OCI-LY1 (cell line): ENCODE measurements at regions not wholly inside any gene's neighbourhood (a gene's known extent, or its start where the extent isn't known, plus 50 kb on each side); places are given as distances from the start of the nearest gene placed in this dataset.

Source experiments
- H2AFZ ChIP-seq: fragments of 200-600 bp; sonication (generic), shearing (Covaris generic); 2 replicates; pipeline ENCODE4 v1.6.0; 2014; ENCODE audit warnings: antibody characterized with exemption, mild to moderate bottlenecking, low read length
- H3F3A ChIP-seq: fragments of 200-600 bp; sonication (generic), shearing (Covaris generic); 2 replicates; pipeline ENCODE4 v1.6.0; 2014; ENCODE audit warnings: mild to moderate bottlenecking, antibody characterized with exemption, low read length, moderate library complexity; ENCODE audit not compliant: insufficient read depth
- H3K27ac ChIP-seq: fragments of 200-600 bp; sonication (generic); 2 replicates; pipeline ENCODE4 v1.5.1; 2014; ENCODE audit warnings: low read length, mixed run types, mild to moderate bottlenecking, low read depth; ENCODE audit not compliant: poor library complexity, severe bottlenecking
- H3K27me3 ChIP-seq: fragments of 200-600 bp; sonication (generic); 2 replicates; pipeline ENCODE4 v1.6.0; 2014; ENCODE audit warnings: antibody characterized with exemption, mild to moderate bottlenecking, low read length, moderate library complexity; ENCODE audit not compliant: insufficient read depth
- H3K36me3 ChIP-seq: fragments of 200-600 bp; sonication (generic); 2 replicates; pipeline ENCODE4 v1.6.1; 2014; ENCODE audit warnings: mild to moderate bottlenecking, antibody characterized with exemption, low read length, moderate library complexity, mixed read lengths; ENCODE audit not compliant: insufficient read depth
- H3K4me1 ChIP-seq: fragments of 200-600 bp; sonication (generic); 2 replicates; pipeline ENCODE4 v1.5.1; 2014; ENCODE audit warnings: mild to moderate bottlenecking, low read length, moderate library complexity; ENCODE audit not compliant: insufficient read depth, severe bottlenecking
- H3K4me2 ChIP-seq: fragments of 200-600 bp; sonication (generic), shearing (Covaris generic); 2 replicates; pipeline ENCODE4 v1.6.1; 2014; ENCODE audit warnings: low read length
- H3K4me3 ChIP-seq: fragments of 200-600 bp; sonication (generic); 2 replicates; pipeline ENCODE4 v1.5.1; 2014; ENCODE audit warnings: low read length, low read depth, mild to moderate bottlenecking, mixed read lengths; ENCODE audit not compliant: poor library complexity, severe bottlenecking
- H3K79me2 ChIP-seq: fragments of 200-600 bp; shearing (Covaris generic); 2 replicates; pipeline ENCODE4 v1.6.1; 2016; ENCODE audit warnings: mixed run types, low read length, mixed read lengths; ENCODE audit not compliant: insufficient read depth
- H3K9ac ChIP-seq: fragments of 200-600 bp; sonication (generic), shearing (Covaris generic); 2 replicates; pipeline ENCODE4 v1.6.1; 2014; ENCODE audit warnings: mild to moderate bottlenecking, low read length, mixed read lengths
- H3K9me2 ChIP-seq: fragments of 200-600 bp; sonication (generic), shearing (Covaris generic); 2 replicates; pipeline ENCODE4 v1.6.1; 2014; ENCODE audit warnings: low read depth, mild to moderate bottlenecking, low read length, mixed read lengths
- H3K9me3 ChIP-seq: fragments of 200-600 bp; shearing (Covaris generic); 2 replicates; pipeline ENCODE4 v1.6.1; 2014; ENCODE audit warnings: low read length, mixed read lengths
- H4K20me1 ChIP-seq: fragments of 200-600 bp; sonication (generic), shearing (Covaris generic); 2 replicates; pipeline ENCODE4 v1.6.0; 2016; ENCODE audit warnings: mild to moderate bottlenecking, low read length; ENCODE audit not compliant: insufficient read depth
- EZH2 ChIP-seq: fragments of 200-600 bp; sonication (generic), shearing (Covaris generic); IDR thresholded peaks from 2 replicates; pipeline ENCODE4 v1.8.0; 2017; ENCODE audit warnings: borderline replicate concordance, mixed run types, mild to moderate bottlenecking, antibody characterized with exemption, low read length, moderate library complexity, mixed read lengths
- TF ChIP-seq, protein P1 (sequence below): fragments of 200-600 bp; sonication (generic), shearing (Covaris generic); IDR thresholded peaks from 2 replicates; pipeline ENCODE4 v1.5.1; 2017; ENCODE audit warnings: mild to moderate bottlenecking, antibody characterized with exemption, low read length, moderate library complexity, mixed read lengths

GRCh38 chr3:159929171-159930141 lies 59.2 kb upstream of the IL12A start:
- Histone ChIP-seq H3K27ac (no peak overlapping the region), H3K9me2 (no peaks in the 10 kb centered on the region), H3K9me3 (0 out of 2 replicates have a peak, but pooled peaks cover 2% of the 10 kb centered on the region), H3F3A (no peaks in the 10 kb centered on the region), H3K9ac (no peak overlapping the region), H3K4me2 (no peak overlapping the region), H4K20me1 (no peaks in the 10 kb centered on the region), H3K27me3 (no peaks in the 10 kb centered on the region), H3K36me3 (no peaks in the 10 kb centered on the region), H3K4me3 (no peak overlapping the region), H2AFZ (no peak overlapping the region), H3K4me1 (no peaks in the 10 kb centered on the region), H3K79me2 (no peaks in the 10 kb centered on the region)
- TF ChIP-seq, protein P1, sequence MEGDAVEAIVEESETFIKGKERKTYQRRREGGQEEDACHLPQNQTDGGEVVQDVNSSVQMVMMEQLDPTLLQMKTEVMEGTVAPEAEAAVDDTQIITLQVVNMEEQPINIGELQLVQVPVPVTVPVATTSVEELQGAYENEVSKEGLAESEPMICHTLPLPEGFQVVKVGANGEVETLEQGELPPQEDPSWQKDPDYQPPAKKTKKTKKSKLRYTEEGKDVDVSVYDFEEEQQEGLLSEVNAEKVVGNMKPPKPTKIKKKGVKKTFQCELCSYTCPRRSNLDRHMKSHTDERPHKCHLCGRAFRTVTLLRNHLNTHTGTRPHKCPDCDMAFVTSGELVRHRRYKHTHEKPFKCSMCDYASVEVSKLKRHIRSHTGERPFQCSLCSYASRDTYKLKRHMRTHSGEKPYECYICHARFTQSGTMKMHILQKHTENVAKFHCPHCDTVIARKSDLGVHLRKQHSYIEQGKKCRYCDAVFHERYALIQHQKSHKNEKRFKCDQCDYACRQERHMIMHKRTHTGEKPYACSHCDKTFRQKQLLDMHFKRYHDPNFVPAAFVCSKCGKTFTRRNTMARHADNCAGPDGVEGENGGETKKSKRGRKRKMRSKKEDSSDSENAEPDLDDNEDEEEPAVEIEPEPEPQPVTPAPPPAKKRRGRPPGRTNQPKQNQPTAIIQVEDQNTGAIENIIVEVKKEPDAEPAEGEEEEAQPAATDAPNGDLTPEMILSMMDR = no peak
- no peak for TF ChIP-seq EZH2

DNA sequence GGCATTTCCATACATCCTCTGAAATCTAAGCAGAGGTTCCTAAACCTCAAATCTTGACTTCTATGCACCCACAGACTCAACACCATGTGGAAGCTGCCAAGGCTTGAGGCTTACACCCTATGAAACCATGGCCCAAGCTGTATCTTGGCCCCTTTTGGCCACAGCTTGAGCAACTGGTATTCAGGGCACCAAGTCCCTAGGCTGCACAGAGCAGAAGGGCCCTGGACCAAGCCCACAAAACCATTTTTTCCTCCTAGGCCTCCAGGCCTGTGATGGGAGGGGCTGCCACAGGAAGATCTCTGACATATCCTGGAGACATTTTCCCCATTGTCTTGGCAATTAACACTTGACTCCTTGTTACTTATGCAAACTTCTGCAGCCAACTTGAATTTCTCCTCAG lies 54.4 kb upstream of the IL12A start:
- Histone ChIP-seq H3K27me3 (no peaks in the 10 kb centered on the region), H3K9ac (no peak overlapping the region), H3K4me1 (no peaks in the 10 kb centered on the region), H3K4me3 (no peak overlapping the region), H3K79me2 (no peaks in the 10 kb centered on the region), H2AFZ (no peak overlapping the region), H3F3A (no peaks in the 10 kb centered on the region), H3K9me2 (no peaks in the 10 kb centered on the region), H3K36me3 (no peaks in the 10 kb centered on the region), H3K27ac (no peak overlapping the region), H3K9me3 (0 out of 2 replicates have a peak, but pooled peaks cover 2% of the 10 kb centered on the region), H3K4me2 (no peak overlapping the region), H4K20me1 (no peaks in the 10 kb centered on the region)
- TF ChIP-seq, protein P1 = no peak
- TF ChIP-seq EZH2 = no peak

DNA sequence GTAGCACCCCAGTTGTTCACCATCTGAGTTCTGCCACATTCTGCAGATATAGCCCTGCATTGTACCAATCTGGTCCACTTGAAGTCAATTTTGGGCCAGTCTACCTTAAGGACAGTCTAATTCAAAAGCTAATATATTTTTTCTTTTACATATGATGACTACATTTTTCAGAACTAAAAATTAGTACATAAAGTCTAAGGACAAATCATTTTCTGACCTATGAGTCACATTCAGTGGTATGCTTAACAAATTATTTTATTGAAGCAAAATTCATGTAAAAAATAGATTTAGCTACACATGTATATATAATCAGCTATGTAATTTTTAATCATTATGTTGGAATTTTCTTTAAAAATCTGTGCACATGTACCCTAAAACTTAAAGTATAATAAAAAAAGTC lies 52.1 kb upstream of the IL12A start:
- TF ChIP-seq, protein P1 = no peak
- TF ChIP-seq EZH2 = no peak
- Histone ChIP-seq H3K4me3 (no peak overlapping the region), H3K4me2 (no peak overlapping the region), H3K79me2 (no peaks in the 10 kb centered on the region), H3K27me3 (no peaks in the 10 kb centered on the region), H3K36me3 (no peaks in the 10 kb centered on the region), H4K20me1 (no peaks in the 10 kb centered on the region), H3K9me3 (0 out of 2 replicates have a peak, but pooled peaks cover 2% of the 10 kb centered on the region), H3K9me2 (no peaks in the 10 kb centered on the region), H2AFZ (no peak overlapping the region), H3K9ac (no peak overlapping the region), H3F3A (no peaks in the 10 kb centered on the region), H3K4me1 (no peaks in the 10 kb centered on the region), H3K27ac (no peak overlapping the region)
